ENCODE measurements at regions not wholly inside any gene's neighbourhood (a gene's known extent, or its start where the extent isn't known, plus 50 kb on each side); places are given as distances from the start of the nearest gene placed in this dataset.

DNA sequence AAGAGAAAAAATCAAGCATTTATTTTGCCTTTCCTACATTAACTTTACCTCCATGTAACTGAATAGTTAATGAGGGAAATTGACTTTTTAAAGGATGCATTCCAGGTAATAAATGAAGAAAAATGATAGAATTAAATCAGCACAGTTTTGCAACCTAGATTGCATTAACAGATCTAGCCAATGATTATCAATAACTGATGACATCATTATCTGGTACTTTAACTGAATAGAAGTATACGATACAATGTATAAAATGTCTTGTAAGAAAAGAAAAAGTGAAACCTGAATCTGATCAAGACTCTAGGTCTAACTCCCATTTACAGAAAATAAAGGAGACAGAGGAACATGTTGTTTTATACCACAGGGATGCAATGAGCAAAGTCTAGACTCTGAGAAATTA, 126.0 kb upstream of the XPO1 start:
- TF ChIP-seq OSR1 (CRISPR knock-in tag; IDR thresholded peaks at IDR 0.05) (no peak), ESRRG (CRISPR knock-in tag; IDR thresholded peaks at IDR 0.05) (no peak), RARB (CRISPR knock-in tag; IDR thresholded peaks at IDR 0.05) (no peak), ZFP30 (CRISPR knock-in tag; IDR thresholded peaks at IDR 0.05) (no peak)
- TF ChIP-seq, protein P1, sequence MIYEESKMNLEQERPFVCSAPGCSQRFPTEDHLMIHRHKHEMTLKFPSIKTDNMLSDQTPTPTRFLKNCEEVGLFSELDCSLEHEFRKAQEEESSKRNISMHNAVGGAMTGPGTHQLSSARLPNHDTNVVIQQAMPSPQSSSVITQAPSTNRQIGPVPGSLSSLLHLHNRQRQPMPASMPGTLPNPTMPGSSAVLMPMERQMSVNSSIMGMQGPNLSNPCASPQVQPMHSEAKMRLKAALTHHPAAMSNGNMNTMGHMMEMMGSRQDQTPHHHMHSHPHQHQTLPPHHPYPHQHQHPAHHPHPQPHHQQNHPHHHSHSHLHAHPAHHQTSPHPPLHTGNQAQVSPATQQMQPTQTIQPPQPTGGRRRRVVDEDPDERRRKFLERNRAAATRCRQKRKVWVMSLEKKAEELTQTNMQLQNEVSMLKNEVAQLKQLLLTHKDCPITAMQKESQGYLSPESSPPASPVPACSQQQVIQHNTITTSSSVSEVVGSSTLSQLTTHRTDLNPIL (CRISPR knock-in tag; IDR thresholded peaks at IDR 0.05; ENCODE audit: low read depth), result no peak

All from SK-N-SH treated with all-trans-retinoic acid at 6 μM for 48 hours (cell line).